H1 (cell line): ENCODE measurements at regions not wholly inside any gene's neighbourhood (a gene's known extent, or its start where the extent isn't known, plus 50 kb on each side); places are given as distances from the start of the nearest gene placed in this dataset.
A peak's percentile ranks its signal among the peaks of the same experiment; 100 is the strongest.

Experiments used
- CTCF ChIA-PET: fragments of 300-600 bp; sonication (Branson Sonifier 250); formaldehyde crosslinking; loops from one replicate; lab custom pipeline; 2021; ENCODE audit not compliant: partially characterized antibody; lab: Charles Lee
- POLR2A ChIA-PET: fragments of 300-600 bp; sonication (Branson Sonifier 250); formaldehyde crosslinking; loops from one replicate; lab custom pipeline; 2021; ENCODE audit warnings: inconsistent platforms; ENCODE audit not compliant: partially characterized antibody; lab: Charles Lee
- DNase-seq, 2 experiments: peaks; one replicate each; pipeline versions ENCODE4 v3.0.0 to v3.0.0-alpha.2; 2010 to 2022; ENCODE audit warnings: low spot score in 2 of 2, low read depth in 1 of 2, mixed read lengths in 1 of 2
- FAIRE-seq: peaks from 2 replicates; lab custom pipeline; 2011; peaks lifted over from hg19 to GRCh38; lab: Jason Lieb, UNC
- H2AFZ ChIP-seq: 2 replicates; pipeline ENCODE4 v1.8.1; 2012; ENCODE audit warnings: low read length, inconsistent platforms
- H2AK5ac ChIP-seq: 2 replicates; pipeline ENCODE4 v1.6.1; 2013; ENCODE audit warnings: low read depth, low read length
- H2BK120ac ChIP-seq: replicated peaks from 2 replicates; pipeline ENCODE3; 2013; ENCODE audit warnings: low read depth, low read length, inconsistent platforms
- H2BK12ac ChIP-seq: 2 replicates; pipeline ENCODE4 v1.6.1; 2013; ENCODE audit warnings: low read depth, low read length
- H2BK15ac ChIP-seq: 2 replicates; pipeline ENCODE4 v1.6.1; 2013; ENCODE audit warnings: low read length
- H2BK20ac ChIP-seq: 2 replicates; pipeline ENCODE4 v1.6.1; 2013; ENCODE audit warnings: low read length
- H2BK5ac ChIP-seq: 2 replicates; pipeline ENCODE4 v1.6.1; 2013; ENCODE audit warnings: low read depth, low read length
- H3K14ac ChIP-seq: 2 replicates; pipeline ENCODE4 v1.6.1; 2013; ENCODE audit warnings: inconsistent platforms; ENCODE audit not compliant: insufficient read length
- H3K18ac ChIP-seq: 2 replicates; pipeline ENCODE4 v1.6.1; 2013; ENCODE audit warnings: low read length; ENCODE audit errors: extremely low read depth
- H3K23ac ChIP-seq: 2 replicates; pipeline ENCODE4 v1.6.1; 2013; ENCODE audit warnings: inconsistent platforms; ENCODE audit not compliant: insufficient read length
- H3K23me2 ChIP-seq: 2 replicates; pipeline ENCODE4 v1.6.1; 2013; ENCODE audit warnings: low read depth, low read length
- H3K27ac ChIP-seq: 2 replicates; pipeline ENCODE4 v1.6.1; 2011; ENCODE audit warnings: low read depth, low read length, inconsistent platforms
- H3K27me3 ChIP-seq, 4 experiments: replicated peaks in 1 of 4; 1 replicate in 1 of 4; 2 replicates in 3 of 4; pipeline versions ENCODE4 v1.6.1 to v1.8.1; 2011 to 2013; ENCODE audit warnings: low read length in 3 of 4, mild to moderate bottlenecking in 3 of 4, inconsistent platforms in 2 of 4, mixed read lengths in 2 of 4, moderate library complexity in 1 of 4; ENCODE audit not compliant: control insufficient read depth in 3 of 4, insufficient read depth in 3 of 4; ENCODE audit errors: extremely low read depth in 1 of 4
- H3K36me3 ChIP-seq, 4 experiments: 2 replicates each; pipeline versions ENCODE4 v1.6.1 to v1.8.1; 2011 to 2013; ENCODE audit warnings: mild to moderate bottlenecking in 4 of 4, low read length in 3 of 4, moderate library complexity in 2 of 4, control low read depth in 1 of 4, inconsistent platforms in 1 of 4; ENCODE audit not compliant: insufficient read depth in 4 of 4, control insufficient read depth in 2 of 4
- H3K4ac ChIP-seq: replicated peaks from 2 replicates; pipeline ENCODE3; 2013; ENCODE audit warnings: low read length, low read depth, mixed read lengths, inconsistent platforms; ENCODE audit not compliant: insufficient read length
- H3K4me1 ChIP-seq, 4 experiments: replicated peaks in 1 of 4; 1 replicate in 1 of 4; 2 replicates in 3 of 4; pipeline versions ENCODE4 v1.6.1 to v1.8.1; 2011 to 2013; ENCODE audit warnings: low read length in 3 of 4, inconsistent platforms in 2 of 4, mixed read lengths in 1 of 4; ENCODE audit not compliant: insufficient read depth in 4 of 4, control insufficient read depth in 3 of 4
- H3K4me2 ChIP-seq, 2 experiments: 2 replicates each; pipeline versions ENCODE4 v1.6.1 to v1.8.1; 2011 to 2013; ENCODE audit warnings: low read depth in 2 of 2, low read length in 2 of 2, control low read depth in 1 of 2, inconsistent platforms in 1 of 2, mild to moderate bottlenecking in 1 of 2; ENCODE audit not compliant: insufficient read depth in 1 of 2
- H3K4me3 ChIP-seq, 4 experiments: fragments of 200-600, 300-600 bp in 1 of 4; sonication (generic), shearing (Covaris generic), sonication (Bioruptor Twin) in 1 of 4; 2 replicates each; pipeline versions ENCODE4 v1.5.1 to v1.8.1; 2011 to 2016; ENCODE audit warnings: low read length in 4 of 4, low read depth in 3 of 4, control low read depth in 2 of 4, inconsistent platforms in 2 of 4, mild to moderate bottlenecking in 2 of 4, mixed read lengths in 1 of 4, moderate library complexity in 1 of 4; ENCODE audit not compliant: insufficient read depth in 2 of 4; ENCODE audit errors: extremely low read depth in 1 of 4
- H3K56ac ChIP-seq: replicated peaks from 2 replicates; pipeline ENCODE3; 2013; ENCODE audit warnings: low read depth, mild to moderate bottlenecking, mixed read lengths, low read length, inconsistent platforms; ENCODE audit not compliant: insufficient read length
- H3K79me1 ChIP-seq: 2 replicates; pipeline ENCODE4 v1.6.1; 2013; ENCODE audit warnings: low read depth, low read length, control low read depth
- H3K79me2 ChIP-seq, 2 experiments: 2 replicates each; pipeline versions ENCODE4 v1.6.1 to v1.8.1; 2012 to 2013; ENCODE audit warnings: low read length in 2 of 2, mild to moderate bottlenecking in 2 of 2, inconsistent platforms in 1 of 2; ENCODE audit not compliant: insufficient read depth in 2 of 2, control insufficient read depth in 1 of 2
- H3K9ac ChIP-seq, 4 experiments: replicated peaks in 1 of 4; 1 replicate in 1 of 4; 2 replicates in 3 of 4; pipeline versions ENCODE4 v1.6.1 to v1.8.1; 2011 to 2013; ENCODE audit warnings: low read depth in 3 of 4, low read length in 3 of 4, control low read depth in 2 of 4, mild to moderate bottlenecking in 2 of 4, moderate library complexity in 2 of 4, inconsistent platforms in 1 of 4; ENCODE audit errors: extremely low read depth in 1 of 4
- H3K9me3 ChIP-seq, 2 experiments: 2 replicates each; pipeline versions ENCODE4 v1.6.1 to v1.8.1; 2012 to 2013; ENCODE audit warnings: mild to moderate bottlenecking in 2 of 2, moderate library complexity in 2 of 2, control low read depth in 1 of 2, inconsistent platforms in 1 of 2, low read depth in 1 of 2, low read length in 1 of 2, mixed read lengths in 1 of 2; ENCODE audit not compliant: insufficient read depth in 2 of 2
- H4K20me1 ChIP-seq, 2 experiments: replicated peaks in 1 of 2; 2 replicates each; pipeline versions ENCODE3 to v1.8.1; 2011 to 2013; ENCODE audit warnings: inconsistent platforms in 2 of 2, low read length in 2 of 2, mild to moderate bottlenecking in 1 of 2; ENCODE audit not compliant: insufficient read depth in 2 of 2, control insufficient read depth in 1 of 2
- H4K5ac ChIP-seq: 2 replicates; pipeline ENCODE4 v1.6.1; 2013; ENCODE audit warnings: low read length, low read depth, mixed read lengths, inconsistent platforms; ENCODE audit not compliant: insufficient read length
- H4K8ac ChIP-seq: 2 replicates; pipeline ENCODE4 v1.8.0; 2013; ENCODE audit warnings: mild to moderate bottlenecking, moderate library complexity, low read length, inconsistent platforms; ENCODE audit not compliant: insufficient read depth; ENCODE audit errors: extremely low read depth
- H4K91ac ChIP-seq: replicated peaks from 2 replicates; pipeline ENCODE3; 2013; ENCODE audit warnings: low read length, mixed read lengths, inconsistent platforms; ENCODE audit not compliant: insufficient read length
- BACH1 ChIP-seq: IDR thresholded peaks from 2 replicates; pipeline ENCODE4 v1.6.1; 2012; ENCODE audit warnings: low read length, improper control_type of control experiment
- HDAC6 ChIP-seq: IDR thresholded peaks from one replicate; pipeline ENCODE4 v1.7.1; 2012; ENCODE audit warnings: low read depth, mild to moderate bottlenecking, inconsistent platforms, low read length, moderate library complexity
- NANOG ChIP-seq: IDR thresholded peaks from 2 replicates; pipeline ENCODE4 v1.6.1; 2011; ENCODE audit warnings: low read length, low read depth, mild to moderate bottlenecking, inconsistent platforms; ENCODE audit not compliant: insufficient read depth, poor library complexity, severe bottlenecking
- SIN3A ChIP-seq, 2 experiments: IDR thresholded peaks in 1 of 2; conservative IDR thresholded peaks in 1 of 2; 2 replicates each; pipeline ENCODE4 v1.6.1; 2011 to 2012; ENCODE audit warnings: low read length in 2 of 2, improper control_type of control experiment in 1 of 2, low read depth in 1 of 2, mild to moderate bottlenecking in 1 of 2
- SP1 ChIP-seq: IDR thresholded peaks from 2 replicates; pipeline ENCODE4 v1.6.1; 2011; ENCODE audit warnings: low read depth, low read length
- SP2 ChIP-seq: IDR thresholded peaks from 2 replicates; pipeline ENCODE4 v1.6.1; 2012; ENCODE audit warnings: mild to moderate bottlenecking, low read length, inconsistent platforms
- SUZ12 ChIP-seq: fragments of 200-600 bp; sonication (generic); IDR thresholded peaks from 2 replicates; pipeline ENCODE4 v1.6.1; 2012; ENCODE audit warnings: mild to moderate bottlenecking, inconsistent platforms, low read length, moderate library complexity, mixed read lengths
- TAF1 ChIP-seq: IDR thresholded peaks from 2 replicates; pipeline ENCODE4 v1.6.1; 2011; ENCODE audit warnings: mild to moderate bottlenecking, low read depth, low read length
- WGBS, 2 experiments: shearing (Covaris generic) in 1 of 2; methylation state at CpG; one replicate each; pipeline versions ENCODE4 v1.1.6 to v1.1.7; 2013 to 2015; ENCODE audit warnings: low lambda C conversion rate in 2 of 2, mixed read lengths in 2 of 2, inconsistent platforms in 1 of 2, low coverage in 1 of 2, missing lambda C conversion rate in 1 of 2; ENCODE audit not compliant: insufficient replicate concordance in 2 of 2, insufficient coverage in 1 of 2, insufficient read length in 1 of 2; ENCODE audit errors: extremely low coverage in 1 of 2, missing lambda C conversion rate in 1 of 2; 5-methylcytosine and 5-hydroxymethylcytosine counted together

- Histone ChIP-seq H3K79me2 (no peaks in the 10 kb centered on the region), H3K79me1 (no peaks in the 10 kb centered on the region), H3K18ac (no peak overlapping the region), H3K23ac (no peak overlapping the region), H3K4me1 (no peaks in the 10 kb centered on the region), H3K4ac (no peak overlapping the region), H2AFZ (0 out of 2 replicates have a peak overlapping the region, but pooled peaks have one; percentile 20), H3K14ac (no peak overlapping the region), H2BK20ac (no peak overlapping the region), H4K91ac (no peak overlapping the region), H2BK120ac (no peak overlapping the region), H3K4me3 (no peak overlapping the region), H3K56ac (no peak overlapping the region), H2BK15ac (no peak overlapping the region), H3K23me2 (no peaks in the 10 kb centered on the region), H2AK5ac (no peak overlapping the region), H3K4me2 (no peak overlapping the region), H4K5ac (no peak overlapping the region), H3K36me3 (no peaks in the 10 kb centered on the region), H4K20me1 (no peaks in the 10 kb centered on the region), H3K9me3 (no peaks in the 10 kb centered on the region), H3K27ac (no peak overlapping the region), H3K9ac (no peak overlapping the region), H3K27me3 (no peaks in the 10 kb centered on the region), H2BK12ac (no peak overlapping the region), H4K8ac (no peak overlapping the region), H2BK5ac (no peak overlapping the region)
- ChIA-PET CTCF (interaction anchor here (1.2 to 1.6 kb wide), 3 partner anchors 11 to 31 kb away, joined by 3 to 4 read pairs (median 4); no protein-coding TSS in a partner anchor), POLR2A (no interaction called here)
- TF ChIP-seq SP2 = no peak
- no peak for TF ChIP-seq NANOG
- no peak for TF ChIP-seq SP1
- no peak for TF ChIP-seq BACH1
- no peak for TF ChIP-seq SUZ12
- no peak for TF ChIP-seq TAF1
- no peak for TF ChIP-seq HDAC6
- TF ChIP-seq SIN3A (conservative IDR thresholded peaks at IDR 0.05 in 1 of 2, IDR thresholded peaks at IDR 0.05 in 1 of 2; ENCODE audit: low read depth in 1 of 2, low read length in 2 of 2) = no peak
- FAIRE-seq (no peak), DNase-seq (no peak)
- WGBS, 2 experiments = 82% methylated on average over 3 of the region's 3 CpGs; no CpG with 5 or more reads in 1 of the 2 experiments
These were observed 636.0 kb downstream of the NR2F1-AS1 start for GRCh38 chr5:92944903-92945604.
